NCI-H2196 treated with DMSO at 0.1 percent for 48 hours (cell line): ENCODE measurements at regions not wholly inside any gene's neighbourhood (a gene's known extent, or its start where the extent isn't known, plus 50 kb on each side); places are given as distances from the start of the nearest gene placed in this dataset.

Source experiments
- DNase-seq: peaks from one replicate; lab custom pipeline; 2025; ENCODE audit not compliant: unreplicated experiment; lab: John Stamatoyannopoulos, UW

DNA sequence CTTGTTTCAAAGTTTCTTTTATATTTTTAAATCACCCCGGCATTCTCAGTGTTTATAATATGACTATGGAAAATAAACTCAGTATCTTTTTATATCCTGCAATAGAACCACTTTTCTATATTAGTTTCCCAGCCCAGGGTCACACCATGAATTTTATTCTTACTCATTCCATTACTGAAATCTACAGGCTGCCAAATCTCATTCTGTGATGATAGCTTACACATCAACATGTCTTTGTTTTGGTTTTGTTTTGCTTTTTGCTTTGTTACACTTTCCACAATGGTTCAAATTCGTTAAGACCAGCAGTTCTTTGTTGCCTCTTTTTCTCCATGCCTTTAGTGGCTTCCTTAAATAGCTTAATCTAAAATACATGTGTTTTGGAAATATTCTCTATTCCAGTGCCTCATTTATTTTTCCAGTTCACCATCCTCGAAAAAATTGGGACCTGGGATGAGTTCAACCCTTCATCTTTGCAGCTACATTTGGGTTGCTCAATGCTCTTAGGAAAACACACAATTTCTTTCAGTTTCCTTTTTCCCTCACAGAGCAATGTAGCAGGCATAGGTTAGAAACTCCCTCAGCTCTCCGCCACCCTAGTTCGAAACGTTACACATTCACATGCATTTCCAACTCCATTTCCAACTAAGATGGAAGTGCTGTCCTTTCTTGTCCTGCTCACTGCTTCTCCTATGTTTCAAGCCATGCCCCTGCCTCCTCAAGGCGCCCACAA is 1146.3 kb downstream of the MAT2B start:
- DNase-seq: no peak

DNA sequence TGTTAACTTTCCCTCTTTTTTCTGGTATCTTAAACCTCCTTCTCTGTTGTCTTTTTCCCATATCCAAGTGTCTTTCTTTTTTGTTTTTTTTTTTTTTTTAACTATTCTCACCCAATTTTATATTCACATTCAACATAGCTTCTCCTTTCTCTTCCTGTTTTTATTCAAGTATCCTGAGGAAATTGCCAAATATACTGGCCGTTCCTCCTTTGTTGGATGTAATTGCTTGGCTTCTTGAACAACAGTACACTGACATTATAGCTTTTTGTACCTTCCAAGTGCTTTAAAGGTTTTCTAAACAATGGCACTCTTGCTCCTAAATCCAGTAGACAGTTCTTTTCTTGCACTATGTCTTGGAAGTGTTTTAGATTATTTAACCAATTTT is 1146.8 kb downstream of the MAT2B start:
- no peak for DNase-seq

DNA sequence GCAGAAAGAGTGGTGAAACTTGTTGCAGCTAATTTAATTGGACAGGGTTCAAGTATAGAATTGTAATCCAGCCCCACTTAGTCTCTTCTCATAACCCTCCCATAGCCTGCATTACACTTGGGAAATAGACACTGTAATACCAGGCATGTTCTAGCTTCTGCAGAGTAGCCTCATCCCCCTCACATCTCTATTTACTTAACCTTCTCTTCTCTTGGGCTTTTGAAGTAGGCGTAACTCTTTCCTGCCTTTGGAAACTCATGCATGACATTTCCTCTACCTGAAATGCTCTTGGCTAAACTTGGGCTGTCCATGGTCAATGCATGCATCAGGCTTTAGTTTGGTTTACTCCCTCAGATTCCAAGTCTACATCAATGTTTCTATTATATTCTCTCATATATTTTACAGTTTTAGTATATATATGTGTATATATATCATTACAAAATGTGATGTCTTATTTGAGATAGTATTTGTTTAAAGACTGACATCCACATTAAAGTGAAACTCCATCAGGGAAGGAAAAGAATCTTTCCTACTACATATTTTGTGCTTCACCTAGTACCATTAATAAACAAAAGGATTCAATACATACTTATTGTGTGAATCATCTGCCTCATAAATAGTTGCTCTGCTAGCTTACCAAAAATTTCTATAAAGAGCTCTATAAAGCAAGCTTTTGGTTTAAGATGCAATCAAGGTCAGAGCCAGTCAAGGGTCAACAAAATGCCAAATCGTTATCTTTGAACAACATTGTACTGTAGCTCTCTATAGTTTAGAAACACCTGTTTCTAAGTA is 1158.0 kb downstream of the MAT2B start:
- no peak for DNase-seq

DNA sequence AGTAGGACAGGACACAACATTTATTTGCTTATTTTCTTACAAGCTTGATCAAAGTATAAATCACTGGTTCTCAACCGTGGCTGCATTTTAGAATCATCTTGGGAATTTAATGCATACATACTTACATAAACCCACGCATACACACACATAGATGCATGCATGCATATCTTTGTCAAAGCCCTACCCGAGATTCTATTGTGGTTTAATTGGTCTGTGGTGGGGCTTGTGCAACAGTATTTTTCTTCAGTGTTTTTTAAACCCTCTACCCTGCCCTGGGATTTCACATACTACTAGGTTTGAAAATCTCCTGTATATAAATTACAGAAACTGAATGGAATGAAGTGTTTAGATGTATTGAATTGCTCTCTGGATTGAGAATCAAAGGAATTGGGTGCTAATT is 1166.2 kb downstream of the MAT2B start:
- DNase-seq: no peak

DNA sequence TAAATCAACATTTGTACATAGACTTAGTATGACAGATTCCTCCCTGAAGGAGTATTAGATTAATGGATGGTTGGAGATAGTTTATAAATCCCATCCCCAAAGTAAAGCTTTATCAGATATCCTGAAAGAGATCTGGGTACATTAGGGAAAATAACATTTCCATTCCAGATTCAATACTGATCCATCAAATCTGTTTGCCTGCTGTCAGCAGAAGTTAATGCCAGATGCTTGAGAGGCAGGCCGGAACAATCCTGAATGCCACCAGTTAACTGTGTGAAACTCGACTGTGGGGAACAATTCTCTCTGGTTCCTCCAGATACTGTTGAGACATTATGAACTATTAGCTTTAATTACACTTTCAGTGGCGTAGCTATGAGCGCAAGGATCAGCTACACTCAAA is 1166.8 kb downstream of the MAT2B start:
- DNase-seq: no peak

DNA sequence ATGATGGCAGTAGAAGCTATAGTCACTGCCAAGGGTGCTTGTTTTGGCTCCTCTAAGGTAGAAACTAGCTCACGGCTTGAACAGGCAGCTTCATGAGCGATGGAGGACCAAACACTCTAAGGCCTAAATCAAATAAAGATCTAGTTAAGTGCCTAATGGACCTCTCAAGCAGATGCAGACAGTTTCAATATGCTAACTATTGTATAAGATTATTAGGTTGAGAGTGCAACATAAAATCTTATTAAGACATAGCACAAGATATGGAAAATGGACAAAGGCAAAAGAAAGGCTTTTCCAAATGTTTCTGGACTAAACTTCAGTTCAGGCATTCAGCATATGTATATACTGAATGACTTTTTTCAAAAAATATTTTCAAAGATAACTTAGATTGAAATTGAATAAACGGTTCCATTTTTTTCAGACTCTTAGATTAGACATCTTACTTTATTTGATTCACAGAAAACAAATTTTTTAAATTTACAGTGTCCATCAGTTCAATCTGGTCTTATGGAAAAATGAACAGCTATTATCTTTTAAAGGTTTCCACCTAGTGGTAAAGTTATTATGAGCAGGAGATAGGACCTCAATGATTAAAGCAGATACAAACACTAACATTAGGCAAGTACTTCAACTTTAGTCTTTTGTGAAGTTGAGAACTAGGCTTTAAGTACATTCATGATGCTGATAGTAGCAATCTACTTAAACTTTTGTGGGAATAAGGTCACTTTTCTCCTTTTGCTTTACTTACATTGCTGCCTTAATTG is 1167.7 kb downstream of the MAT2B start:
- no peak for DNase-seq

DNA sequence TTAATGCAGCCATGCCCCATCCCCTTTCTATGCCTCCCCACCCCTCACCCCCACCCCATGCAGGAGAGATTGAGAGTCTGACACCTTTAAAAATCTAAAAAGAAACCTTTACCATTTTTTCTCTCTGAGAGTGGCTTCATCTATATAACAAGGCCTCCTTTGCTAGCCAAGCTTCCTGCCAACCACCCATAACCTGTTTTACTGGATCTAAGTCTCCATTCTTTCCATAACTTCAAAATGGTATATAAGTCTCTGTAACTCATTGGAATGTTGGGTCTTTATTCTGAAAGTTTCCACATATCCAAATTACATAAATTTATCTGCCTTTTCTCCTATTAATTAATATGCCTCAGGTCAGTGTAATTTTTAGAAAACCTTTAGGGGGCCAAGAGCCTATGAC is 1174.0 kb downstream of the MAT2B start:
- DNase-seq: no peak

DNA sequence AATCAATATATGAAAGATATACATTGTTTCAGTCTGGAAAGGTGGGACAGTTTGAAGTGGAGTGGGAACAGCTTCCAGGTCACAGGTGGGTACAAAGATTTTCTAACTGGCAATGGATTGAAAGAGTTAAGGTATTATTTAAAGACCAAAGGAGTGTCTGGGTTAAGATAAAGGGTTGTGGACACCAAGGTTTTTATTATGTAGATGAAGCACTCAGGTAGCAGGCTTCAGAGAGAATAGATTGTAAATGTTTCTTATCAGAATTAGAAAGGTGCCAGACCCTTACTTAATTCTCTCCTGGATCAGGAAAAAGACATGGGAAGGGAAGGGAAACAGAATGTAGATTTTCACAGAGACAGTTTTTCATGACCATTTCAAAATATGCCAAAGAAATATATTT is 1174.8 kb downstream of the MAT2B start:
- DNase-seq: no peak

DNA sequence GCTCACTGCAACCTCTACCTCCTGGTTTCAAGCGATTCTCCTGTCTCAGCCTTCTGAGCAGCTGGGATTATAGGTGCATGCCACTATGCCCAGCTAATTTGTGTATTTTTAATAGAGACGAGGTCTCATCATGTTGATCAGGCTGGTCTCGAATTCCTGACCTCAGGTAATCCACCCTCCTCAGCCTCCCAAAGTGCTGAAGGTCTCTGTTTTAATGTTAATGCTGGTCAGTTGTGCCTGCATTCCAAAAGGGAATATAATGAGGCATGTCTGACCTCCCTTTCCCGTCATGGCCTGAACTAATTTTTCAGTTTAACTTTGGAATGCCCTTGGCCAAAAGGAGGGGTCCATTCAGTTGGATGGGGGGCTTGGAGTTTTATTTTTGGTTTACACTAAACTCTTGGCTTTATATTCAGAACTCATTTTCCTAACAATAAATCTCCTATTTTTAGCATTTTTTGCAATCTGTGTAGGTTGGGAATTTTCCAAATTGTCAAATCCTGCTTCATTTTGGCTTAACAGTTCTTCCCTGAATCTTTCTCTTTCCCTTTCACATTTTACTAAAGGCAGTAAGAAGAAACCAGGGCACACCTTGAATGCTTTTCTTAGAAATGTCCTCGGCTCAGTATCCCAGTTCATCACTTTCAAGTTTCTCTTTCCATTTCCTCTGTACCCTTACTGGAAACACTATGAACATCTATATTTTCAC is 1175.5 kb downstream of the MAT2B start:
- no peak for DNase-seq

DNA sequence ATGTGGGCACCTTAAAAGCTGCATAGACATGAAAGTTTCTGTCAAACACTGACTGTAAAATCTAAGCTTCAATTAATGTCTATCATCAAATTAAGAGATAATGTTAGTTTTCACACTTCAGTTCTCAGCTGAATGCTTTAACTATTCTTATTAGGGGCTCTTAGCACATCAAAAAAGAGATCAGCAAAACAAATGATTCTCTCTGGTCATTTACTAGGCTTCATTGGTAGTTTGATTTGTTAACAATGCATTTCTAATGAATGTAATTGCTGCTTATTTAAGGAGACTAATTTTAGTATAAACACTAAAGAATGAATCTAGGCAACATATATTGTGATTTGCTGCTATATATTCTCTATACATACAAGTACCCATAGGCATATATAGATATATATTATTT is 1182.0 kb downstream of the MAT2B start:
- DNase-seq: no peak

DNA sequence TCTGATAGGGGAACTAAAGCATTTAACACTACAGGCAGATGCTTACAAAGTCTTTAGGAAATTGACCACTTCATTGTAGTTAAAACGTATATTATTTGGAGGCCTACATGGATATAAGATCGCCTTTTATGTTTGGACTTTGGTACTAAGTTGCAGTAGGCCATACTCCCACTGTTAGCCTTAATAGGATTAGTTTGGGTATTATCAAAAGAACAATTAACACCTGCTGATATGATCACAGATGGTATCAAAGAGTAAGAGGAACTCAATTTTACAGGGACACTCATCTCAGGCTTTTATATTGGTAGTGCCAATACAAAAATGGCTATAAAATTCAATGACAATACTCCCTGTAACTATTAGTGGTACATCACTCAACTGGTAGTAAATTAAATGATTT is 1183.0 kb downstream of the MAT2B start:
- DNase-seq: no peak

DNA sequence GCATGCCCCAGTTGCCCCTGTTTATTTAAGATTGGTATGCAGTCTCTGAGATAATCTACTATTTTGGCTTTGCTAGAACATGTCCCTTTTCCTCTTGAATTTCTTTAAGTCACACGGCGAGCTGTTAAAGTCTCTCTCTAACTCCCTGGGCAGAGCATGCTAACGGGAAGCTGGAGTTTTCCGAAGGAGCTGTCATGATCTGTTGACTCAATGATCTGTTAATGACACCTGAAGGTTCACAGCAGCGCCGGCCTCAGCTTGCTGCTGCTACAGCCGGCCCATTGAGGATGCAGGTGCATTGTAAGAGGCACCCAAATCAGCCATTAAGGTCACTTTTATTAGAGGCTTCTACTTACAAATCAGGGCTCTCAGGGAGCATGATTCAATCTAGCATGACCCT is 1203.4 kb downstream of the MAT2B start:
- DNase-seq: no peak

DNA sequence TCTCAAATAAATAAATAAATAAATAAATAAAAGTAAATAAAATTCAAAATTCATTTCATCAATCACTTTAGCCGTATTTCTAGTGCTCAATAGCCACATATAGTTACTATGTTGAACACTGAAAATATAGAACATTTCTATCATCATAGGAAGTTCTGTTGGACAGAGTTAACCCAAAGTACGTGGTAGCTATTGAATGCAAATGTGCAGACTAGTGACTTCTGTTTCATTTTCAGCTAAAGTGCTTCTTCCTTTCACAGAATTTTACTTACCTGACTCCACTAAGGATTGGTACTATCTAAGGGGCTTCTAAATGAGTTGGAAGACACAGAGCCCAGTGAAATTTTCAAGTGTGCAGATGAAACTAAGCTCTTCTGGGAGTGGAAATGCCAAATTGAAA is 1208.3 kb downstream of the MAT2B start:
- DNase-seq: no peak

DNA sequence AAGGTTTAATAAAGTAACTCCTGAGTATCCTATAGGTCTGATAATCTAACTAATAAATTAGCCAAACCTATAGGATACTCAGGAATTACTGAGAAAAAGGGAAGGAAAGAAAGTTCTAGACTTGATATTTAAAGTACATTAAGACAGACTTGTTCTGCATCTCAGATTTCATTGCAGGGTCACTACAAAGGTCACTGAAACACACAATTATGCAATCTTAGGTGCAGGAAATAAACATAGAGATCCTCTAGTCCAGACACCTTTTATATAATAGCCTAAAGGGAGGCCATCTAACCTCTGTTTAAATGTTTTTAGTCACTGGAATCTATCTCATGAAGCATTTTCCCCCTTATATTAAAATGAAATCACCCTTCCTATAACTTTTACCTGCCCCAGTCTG is 1215.7 kb downstream of the MAT2B start:
- DNase-seq: no peak

DNA sequence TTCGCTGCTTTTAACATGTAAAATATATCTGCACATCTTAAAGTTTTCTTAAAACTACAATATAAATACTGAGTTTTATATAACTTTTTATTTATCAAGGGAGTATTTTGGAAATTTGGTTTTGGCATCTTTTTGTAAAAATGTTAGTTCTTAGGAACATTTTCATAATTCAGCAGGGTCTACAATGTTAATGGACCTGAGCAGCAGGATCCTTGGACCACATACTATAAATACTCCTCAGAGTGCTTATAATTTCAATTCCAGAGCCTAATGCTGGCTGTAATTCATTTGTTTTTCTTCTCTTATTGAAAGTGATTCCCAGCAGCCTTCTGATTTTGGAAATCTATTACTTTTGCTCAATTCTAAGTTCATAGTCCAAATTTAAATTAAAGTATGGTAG is 1216.2 kb downstream of the MAT2B start:
- no peak for DNase-seq

DNA sequence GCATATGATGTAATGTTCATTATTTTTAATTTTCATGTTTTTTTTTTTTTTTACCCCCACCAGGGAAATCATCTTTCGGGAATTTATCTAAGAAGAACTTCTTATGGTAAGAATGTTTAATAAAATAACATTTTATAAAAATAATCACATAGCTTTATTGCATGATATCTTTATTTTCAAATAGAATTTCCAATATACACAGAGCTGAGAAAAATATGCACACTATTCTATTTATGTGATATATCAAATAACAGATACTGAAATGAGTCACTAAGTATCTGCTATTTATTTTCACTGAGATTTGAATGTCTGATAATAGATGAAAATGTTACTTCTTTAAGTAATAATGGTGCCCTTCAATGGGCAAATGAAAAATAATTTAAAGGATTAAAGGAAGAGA is 1217.3 kb downstream of the MAT2B start:
- no peak for DNase-seq

DNA sequence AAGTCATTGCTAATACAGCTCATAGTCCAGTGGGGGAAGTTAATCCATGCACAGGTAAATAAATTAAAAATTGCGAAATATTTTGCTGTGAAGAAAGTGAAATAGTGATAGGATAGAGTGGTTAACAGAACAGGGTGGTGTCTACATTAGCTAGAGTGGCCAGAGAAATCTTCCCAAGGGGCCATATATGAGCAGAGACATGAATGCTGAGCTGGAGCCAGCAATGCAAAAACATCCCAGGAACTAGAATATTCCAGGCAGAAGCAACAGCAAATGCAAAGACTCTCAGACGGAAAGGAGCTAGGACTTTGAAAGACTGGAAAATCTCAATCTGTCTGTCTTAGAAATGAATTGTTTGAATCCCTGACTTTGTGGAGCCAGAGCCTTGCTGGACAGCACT is 1221.6 kb downstream of the MAT2B start:
- DNase-seq: no peak

DNA sequence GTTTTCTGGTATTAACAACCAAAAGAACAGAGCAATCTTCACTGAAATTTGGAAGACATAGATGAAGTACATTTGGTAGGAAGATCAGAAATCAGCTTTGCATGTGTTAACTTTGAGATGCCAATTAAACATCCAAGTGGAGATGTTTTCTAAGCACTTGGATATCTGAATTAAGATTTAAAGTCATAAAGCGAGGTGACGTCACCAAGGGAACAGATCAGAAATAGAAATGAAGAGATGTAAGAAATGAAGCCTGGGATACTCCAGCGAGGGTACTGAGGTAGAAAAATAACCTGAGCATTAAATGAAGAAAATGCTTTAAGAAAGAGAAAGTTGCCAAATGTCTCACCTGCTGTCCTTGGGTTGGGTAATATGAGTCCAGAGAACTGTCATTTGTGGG is 1223.3 kb downstream of the MAT2B start:
- no peak for DNase-seq

DNA sequence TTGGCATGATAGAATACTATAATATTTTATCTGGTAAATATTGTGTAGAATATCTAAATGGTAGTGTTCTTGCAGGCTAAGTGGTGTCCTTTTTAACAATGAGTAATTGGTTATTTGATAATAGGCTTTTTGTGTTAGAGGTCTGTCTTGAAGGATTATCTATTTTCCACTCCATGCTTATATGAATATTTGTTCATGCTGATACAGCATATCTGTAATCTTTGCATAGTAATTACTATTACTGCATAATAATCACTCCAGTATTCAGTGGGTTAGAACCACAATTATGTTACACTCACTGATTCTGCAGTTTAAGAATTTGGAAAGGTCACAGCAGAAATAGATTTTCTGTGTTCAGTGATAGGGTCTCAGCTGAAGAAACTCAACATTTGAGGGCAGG is 1229.9 kb downstream of the MAT2B start:
- DNase-seq: no peak

DNA sequence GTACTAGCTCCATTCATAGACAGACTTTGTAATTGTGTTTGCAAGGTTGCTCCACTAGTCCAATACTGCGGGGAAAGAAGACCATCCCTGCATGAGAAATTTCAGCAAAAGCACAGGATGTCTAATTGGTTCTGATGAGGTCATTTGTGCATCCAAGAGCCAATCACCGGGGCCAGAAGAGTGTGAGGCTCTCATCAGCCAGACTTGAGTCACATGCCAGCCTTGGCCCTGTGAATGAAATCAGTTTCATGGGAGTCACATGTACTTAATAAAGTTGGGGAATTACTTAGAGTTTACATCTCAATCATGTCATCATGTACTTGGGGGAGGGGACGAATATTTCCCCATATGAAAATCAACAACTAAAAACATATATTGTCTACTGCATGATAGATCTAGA is 1236.0 kb downstream of the MAT2B start:
- no peak for DNase-seq

DNA sequence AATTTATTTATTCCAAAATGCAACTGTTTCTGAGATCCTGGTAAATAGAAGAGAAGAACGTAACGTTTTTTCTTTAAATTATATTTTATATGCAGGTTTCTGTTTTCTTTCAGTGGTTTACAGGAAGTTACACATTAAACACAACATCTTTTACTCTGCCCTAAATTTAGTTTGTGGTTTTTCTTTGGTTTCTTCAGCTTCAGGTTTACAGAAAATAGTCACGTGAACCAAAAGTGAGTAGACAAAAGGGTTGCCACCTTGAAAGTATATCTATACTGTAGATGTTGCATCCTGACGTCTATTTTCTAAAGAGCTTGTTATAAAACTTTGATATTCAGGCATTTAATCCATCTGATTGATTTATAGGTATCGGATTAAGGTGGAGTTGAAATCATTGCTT is 1236.6 kb downstream of the MAT2B start:
- no peak for DNase-seq
